ENCODE measurements at regions not wholly inside any gene's neighbourhood (a gene's known extent, or its start where the extent isn't known, plus 50 kb on each side); places are given as distances from the start of the nearest gene placed in this dataset.

GRCh38 chr7:19491371-19491770 lies 217.5 kb downstream of the POLR1F start:
- Histone ChIP-seq H3K4me2 (replicated peaks; ENCODE audit: low read depth, low read length, poor library complexity, severe bottlenecking) (no peak overlapping the region), H3K27me3 (replicated peaks in 1 of 4; ENCODE audit: control extremely low read depth in 1 of 4, control insufficient read depth in 3 of 4, insufficient read depth in 4 of 4, low read length in 3 of 4) (no peaks in the 10 kb centered on the region), H3K36me3 (replicated peaks in 1 of 2; ENCODE audit: control extremely low read depth in 1 of 2, control insufficient read depth in 1 of 2, extremely low read depth in 1 of 2, insufficient read depth in 2 of 2, low read length in 1 of 2) (no peaks in the 10 kb centered on the region), H3K27ac (ENCODE audit: low read length in 2 of 2) (no peak overlapping the region), H2AFZ (ENCODE audit: insufficient read depth, low read depth, low read length, poor library complexity, severe bottlenecking) (no peak overlapping the region), H3K79me2 (ENCODE audit: control insufficient read depth, insufficient read depth, low read length) (no peaks in the 10 kb centered on the region), H4K20me1 (ENCODE audit: control insufficient read depth, insufficient read depth, low read length, poor library complexity, severe bottlenecking) (no peaks in the 10 kb centered on the region), H3K4me1 (ENCODE audit: control insufficient read depth in 2 of 2, insufficient read depth in 2 of 2, low read length in 2 of 2) (no peaks in the 10 kb centered on the region), H3K9ac (ENCODE audit: low read length) (no peak overlapping the region), H3K4me3 (ENCODE audit: control extremely low read depth in 1 of 5, extremely low read depth in 1 of 5, insufficient read depth in 1 of 5, low read depth in 2 of 5, low read length in 4 of 5) (no peak overlapping the region), H3K9me3 (ENCODE audit: control extremely low read depth in 1 of 3, control insufficient read depth in 2 of 3, insufficient read depth in 1 of 3, low read length in 2 of 3) (peaks cover 0 to 10% (median 0%) of the 10 kb centered on the region in 3 donors)
- POLR2A ChIA-PET, result no interaction called here
- Mint-ChIP-seq H3K4me3 (no peak overlapping the region), H3K9me3 (ENCODE audit: insufficient read depth) (no peaks in the 10 kb centered on the region), H3K4me1 (no peaks in the 10 kb centered on the region), H3K27me3 (no peaks in the 10 kb centered on the region), H3K27ac (no peak overlapping the region)
- no peak for ATAC-seq (ENCODE audit: low read depth)
- 80% methylated on average over 2 of the region's 5 CpGs for WGBS (ENCODE audit: insufficient coverage)
- CTCF ChIA-PET, result interaction anchor here (0.8 to 2.4 kb wide), 5 partner anchors 11 to 1139 kb away, joined by 3 to 13 read pairs (median 3); no protein-coding TSS in a partner anchor
- no peak for DNase-seq
- intact Hi-C loops (cut with micrococcal nuclease), result loop anchor here (5.0 kb wide), 1 partner anchor 1144 kb away; no protein-coding TSS in a partner anchor
- no peak for TF ChIP-seq CTCF (IDR thresholded peaks at IDR 0.05)
- no peak for TF ChIP-seq EZH2 (IDR thresholded peaks at IDR 0.05; ENCODE audit: borderline replicate concordance, insufficient read depth, low read depth, low read length, poor library complexity, severe bottlenecking)

GRCh38 chr7:19489162-19489820 lies 219.5 kb downstream of the POLR1F start:
- DNase-seq, result no peak
- ChIA-PET CTCF (interaction anchor here (0.6 kb wide), 1 partner anchor 778 kb away, joined by 3 read pairs; no protein-coding TSS in a partner anchor), POLR2A (no interaction called here)
- 80% methylated on average over 3 of the region's 3 CpGs for WGBS (ENCODE audit: insufficient coverage)
- intact Hi-C loops (cut with micrococcal nuclease), result no loop called here
- Histone ChIP-seq H3K4me2 (replicated peaks; ENCODE audit: low read depth, low read length, poor library complexity, severe bottlenecking) (no peak overlapping the region), H3K9me3 (ENCODE audit: control extremely low read depth in 1 of 3, control insufficient read depth in 2 of 3, insufficient read depth in 1 of 3, low read length in 2 of 3) (peaks cover 0 to 10% (median 0%) of the 10 kb centered on the region in 3 donors), H2AFZ (ENCODE audit: insufficient read depth, low read depth, low read length, poor library complexity, severe bottlenecking) (no peak overlapping the region), H3K9ac (ENCODE audit: low read length) (no peak overlapping the region), H3K27me3 (replicated peaks in 1 of 4; ENCODE audit: control extremely low read depth in 1 of 4, control insufficient read depth in 3 of 4, insufficient read depth in 4 of 4, low read length in 3 of 4) (no peaks in the 10 kb centered on the region), H3K4me3 (ENCODE audit: control extremely low read depth in 1 of 5, extremely low read depth in 1 of 5, insufficient read depth in 1 of 5, low read depth in 2 of 5, low read length in 4 of 5) (no peak overlapping the region), H3K36me3 (replicated peaks in 1 of 2; ENCODE audit: control extremely low read depth in 1 of 2, control insufficient read depth in 1 of 2, extremely low read depth in 1 of 2, insufficient read depth in 2 of 2, low read length in 1 of 2) (no peaks in the 10 kb centered on the region), H3K4me1 (ENCODE audit: control insufficient read depth in 2 of 2, insufficient read depth in 2 of 2, low read length in 2 of 2) (no peaks in the 10 kb centered on the region), H3K79me2 (ENCODE audit: control insufficient read depth, insufficient read depth, low read length) (no peaks in the 10 kb centered on the region), H4K20me1 (ENCODE audit: control insufficient read depth, insufficient read depth, low read length, poor library complexity, severe bottlenecking) (no peaks in the 10 kb centered on the region), H3K27ac (ENCODE audit: low read length in 2 of 2) (no peak overlapping the region)
- Mint-ChIP-seq H3K27me3 (no peaks in the 10 kb centered on the region), H3K9me3 (ENCODE audit: insufficient read depth) (no peaks in the 10 kb centered on the region), H3K27ac (no peak overlapping the region), H3K4me3 (no peak overlapping the region), H3K4me1 (no peaks in the 10 kb centered on the region)
- no peak for TF ChIP-seq CTCF (IDR thresholded peaks at IDR 0.05)
- no peak for TF ChIP-seq EZH2 (IDR thresholded peaks at IDR 0.05; ENCODE audit: borderline replicate concordance, insufficient read depth, low read depth, low read length, poor library complexity, severe bottlenecking)
- ATAC-seq (ENCODE audit: low read depth), result no peak

All from B cell (primary cell).